ENCODE measurements at regions not wholly inside any gene's neighbourhood (a gene's known extent, or its start where the extent isn't known, plus 50 kb on each side); places are given as distances from the start of the nearest gene placed in this dataset.

GRCh38 chr5:68720884-68721610 lies 372.8 kb upstream of the SLC30A5 start:
- no peaks in the 10 kb centered on the region for H3K27me3 ChIP-seq
- TF ChIP-seq, protein P1, sequence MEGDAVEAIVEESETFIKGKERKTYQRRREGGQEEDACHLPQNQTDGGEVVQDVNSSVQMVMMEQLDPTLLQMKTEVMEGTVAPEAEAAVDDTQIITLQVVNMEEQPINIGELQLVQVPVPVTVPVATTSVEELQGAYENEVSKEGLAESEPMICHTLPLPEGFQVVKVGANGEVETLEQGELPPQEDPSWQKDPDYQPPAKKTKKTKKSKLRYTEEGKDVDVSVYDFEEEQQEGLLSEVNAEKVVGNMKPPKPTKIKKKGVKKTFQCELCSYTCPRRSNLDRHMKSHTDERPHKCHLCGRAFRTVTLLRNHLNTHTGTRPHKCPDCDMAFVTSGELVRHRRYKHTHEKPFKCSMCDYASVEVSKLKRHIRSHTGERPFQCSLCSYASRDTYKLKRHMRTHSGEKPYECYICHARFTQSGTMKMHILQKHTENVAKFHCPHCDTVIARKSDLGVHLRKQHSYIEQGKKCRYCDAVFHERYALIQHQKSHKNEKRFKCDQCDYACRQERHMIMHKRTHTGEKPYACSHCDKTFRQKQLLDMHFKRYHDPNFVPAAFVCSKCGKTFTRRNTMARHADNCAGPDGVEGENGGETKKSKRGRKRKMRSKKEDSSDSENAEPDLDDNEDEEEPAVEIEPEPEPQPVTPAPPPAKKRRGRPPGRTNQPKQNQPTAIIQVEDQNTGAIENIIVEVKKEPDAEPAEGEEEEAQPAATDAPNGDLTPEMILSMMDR (IDR thresholded peaks at IDR 0.05) = no peak
- TF ChIP-seq POLR2A (IDR thresholded peaks at IDR 0.05) = no peak
- ATAC-seq = no peak
- H3K27ac ChIP-seq = no peak overlapping the region
- intact Hi-C loops (cut with DNase I) = no loop called here
- DNase-seq = no peak
- H3K4me3 ChIP-seq = no peak overlapping the region
- H3K4me1 ChIP-seq = no peaks in the 10 kb centered on the region
- 70 to 74% methylated on average over 6 of the region's 6 CpGs for WGBS, 2 donors
- H3K36me3 ChIP-seq (replicated peaks in 1 of 2; ENCODE audit: insufficient read depth in 1 of 2, low read depth in 2 of 2) = no peaks in the 10 kb centered on the region
- H3K9me3 ChIP-seq = no peaks in the 10 kb centered on the region

DNA sequence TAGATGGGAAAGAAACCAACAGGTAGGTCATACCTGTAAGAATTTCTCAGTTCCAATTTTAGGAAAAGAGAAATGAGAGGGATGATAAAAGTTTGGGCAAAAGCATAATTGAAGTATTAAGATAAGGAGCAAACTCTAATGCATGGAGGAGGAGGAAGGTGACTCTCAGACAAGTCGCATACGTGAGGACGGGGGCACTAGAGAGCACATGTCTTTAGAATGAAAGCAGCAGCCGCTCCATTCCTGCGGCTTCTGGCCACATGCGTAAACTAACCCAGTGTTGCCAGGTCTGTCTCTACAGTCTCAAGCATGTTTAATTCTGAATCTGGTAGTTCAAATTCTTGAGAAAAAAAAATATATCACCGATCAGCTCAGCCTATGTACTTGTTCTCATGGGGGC lies 371.5 kb upstream of the SLC30A5 start:
- no peak overlapping the region for H3K4me3 ChIP-seq
- no peak for TF ChIP-seq POLR2A (IDR thresholded peaks at IDR 0.05)
- TF ChIP-seq, protein P1 (IDR thresholded peaks at IDR 0.05) = no peak
- intact Hi-C loops (cut with DNase I) = no loop called here
- no peaks in the 10 kb centered on the region for H3K27me3 ChIP-seq
- DNase-seq (no peak), ATAC-seq (no peak)
- no peaks in the 10 kb centered on the region for H3K4me1 ChIP-seq
- 87 to 92% methylated on average over 7 of the region's 7 CpGs for WGBS, 2 donors
- H3K36me3 ChIP-seq (replicated peaks in 1 of 2; ENCODE audit: insufficient read depth in 1 of 2, low read depth in 2 of 2) = no peaks in the 10 kb centered on the region
- no peak overlapping the region for H3K27ac ChIP-seq
- no peaks in the 10 kb centered on the region for H3K9me3 ChIP-seq

DNA sequence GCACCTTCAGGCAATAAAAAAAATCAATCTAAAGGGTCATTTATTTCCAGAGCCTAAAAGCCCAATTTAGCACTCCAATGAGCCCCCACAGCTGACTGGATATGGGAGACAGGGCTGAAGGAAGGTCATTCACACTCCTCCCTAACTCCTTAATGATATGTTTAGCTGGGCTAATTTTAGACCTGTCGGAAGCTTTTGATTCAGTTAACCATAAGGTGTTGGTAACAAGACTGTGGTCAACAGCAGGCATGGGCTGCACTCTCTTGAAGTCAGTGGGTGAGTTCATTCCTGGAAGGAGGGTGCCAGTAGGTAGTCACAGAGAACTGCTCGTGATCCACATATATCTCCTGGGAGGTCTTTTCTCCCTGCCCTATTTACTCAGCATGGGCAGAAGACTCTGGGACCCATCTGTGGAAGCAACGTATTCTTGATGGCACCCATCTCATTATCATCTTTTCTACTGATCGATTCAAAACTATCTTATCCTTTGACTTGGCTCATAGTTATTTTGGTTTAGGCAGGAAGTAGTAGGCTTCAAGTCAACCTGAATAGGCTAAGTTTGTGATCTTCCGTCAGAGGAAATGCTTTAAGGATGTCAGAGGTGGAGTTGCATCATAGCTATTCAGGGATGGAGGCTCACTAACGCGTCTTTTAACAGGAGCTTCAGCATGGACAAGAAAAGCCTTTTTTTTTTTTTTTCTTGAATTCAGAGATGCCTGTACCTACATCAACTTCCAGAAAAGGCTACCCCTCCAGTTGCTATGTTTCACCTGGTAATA lies 367.7 kb upstream of the SLC30A5 start:
- Histone ChIP-seq H3K36me3 (replicated peaks in 1 of 2; ENCODE audit: insufficient read depth in 1 of 2, low read depth in 2 of 2) (no peaks in the 10 kb centered on the region), H3K9me3 (no peaks in the 10 kb centered on the region), H3K27ac (no peak overlapping the region), H3K4me1 (peaks cover 7% of the 10 kb centered on the region), H3K27me3 (no peaks in the 10 kb centered on the region), H3K4me3 (no peak overlapping the region)
- 61 to 80% methylated on average over 7 of the region's 7 CpGs for WGBS, 2 donors
- DNase-seq (no peak), ATAC-seq (no peak)
- TF ChIP-seq, protein P1 (IDR thresholded peaks at IDR 0.05) = no peak
- no peak for TF ChIP-seq POLR2A (IDR thresholded peaks at IDR 0.05)
- intact Hi-C loops (cut with DNase I) = no loop called here

- no peak for ATAC-seq
- Histone ChIP-seq H3K4me1 (peaks cover 7% of the 10 kb centered on the region), H3K27me3 (no peaks in the 10 kb centered on the region), H3K36me3 (replicated peaks in 1 of 2; ENCODE audit: insufficient read depth in 1 of 2, low read depth in 2 of 2) (no peaks in the 10 kb centered on the region), H3K9me3 (no peaks in the 10 kb centered on the region), H3K4me3 (no peak overlapping the region), H3K27ac (no peak overlapping the region)
- TF ChIP-seq, protein P1 (IDR thresholded peaks at IDR 0.05) = no peak
- no peak for TF ChIP-seq POLR2A (IDR thresholded peaks at IDR 0.05)
- intact Hi-C loops (cut with DNase I) = no loop called here
- no peak for DNase-seq
- 86 to 98% methylated on average over 2 of the region's 2 CpGs for WGBS, 2 donors
Observed at GRCh38 chr5:68727931-68728330, 365.9 kb upstream of the SLC30A5 start.
